Activated naive CD8-positive, alpha-beta T cell (primary cell): ENCODE measurements at regions not wholly inside any gene's neighbourhood (a gene's known extent, or its start where the extent isn't known, plus 50 kb on each side); places are given as distances from the start of the nearest gene placed in this dataset.

Experiments used
- H3K27ac Mint-ChIP-seq: one replicate; pipeline ENCODE4 v1.8.0; 2021; ENCODE audit warnings: mixed read lengths
- H3K27me3 Mint-ChIP-seq: one replicate; pipeline ENCODE4 v1.8.0; 2021; ENCODE audit warnings: mixed read lengths
- H3K36me3 Mint-ChIP-seq: one replicate; pipeline ENCODE4 v1.8.0; 2021; ENCODE audit warnings: mixed read lengths
- H3K4me1 Mint-ChIP-seq: one replicate; pipeline ENCODE4 v1.8.0; 2021; ENCODE audit warnings: low read depth, mixed read lengths
- H3K4me3 Mint-ChIP-seq: one replicate; pipeline ENCODE4 v1.8.0; 2021; ENCODE audit warnings: mild to moderate bottlenecking, mixed read lengths
- H3K9me3 Mint-ChIP-seq: one replicate; pipeline ENCODE4 v1.8.0; 2021; ENCODE audit warnings: low read depth, mixed read lengths

GRCh38 chr15:96504371-96504770 lies 173.9 kb downstream of the NR2F2 start:
- H3K27me3 Mint-ChIP-seq, result peaks cover 3% of the 10 kb centered on the region
- H3K9me3 Mint-ChIP-seq, result no peaks in the 10 kb centered on the region
- H3K27ac Mint-ChIP-seq, result no peak overlapping the region
- H3K4me1 Mint-ChIP-seq, result no peaks in the 10 kb centered on the region
- no peak overlapping the region for H3K4me3 Mint-ChIP-seq
- H3K36me3 Mint-ChIP-seq, result no peaks in the 10 kb centered on the region

GRCh38 chr15:96505014-96505413 lies 174.5 kb downstream of the NR2F2 start:
- Mint-ChIP-seq H3K9me3 (no peaks in the 10 kb centered on the region), H3K36me3 (no peaks in the 10 kb centered on the region), H3K27ac (no peak overlapping the region), H3K4me3 (no peak overlapping the region), H3K27me3 (peaks cover 1% of the 10 kb centered on the region), H3K4me1 (no peaks in the 10 kb centered on the region)

GRCh38 chr15:96514607-96515285 lies 184.2 kb downstream of the NR2F2 start:
- Mint-ChIP-seq H3K27ac (no peak overlapping the region), H3K4me3 (no peak overlapping the region), H3K9me3 (peaks cover 16% of the 10 kb centered on the region), H3K4me1 (no peaks in the 10 kb centered on the region), H3K27me3 (peaks cover 1% of the 10 kb centered on the region), H3K36me3 (no peaks in the 10 kb centered on the region)

- peaks cover 1% of the 10 kb centered on the region for H3K27me3 Mint-ChIP-seq
- no peak overlapping the region for H3K4me3 Mint-ChIP-seq
- no peaks in the 10 kb centered on the region for H3K4me1 Mint-ChIP-seq
- no peaks in the 10 kb centered on the region for H3K36me3 Mint-ChIP-seq
- peaks cover 16% of the 10 kb centered on the region for H3K9me3 Mint-ChIP-seq
- H3K27ac Mint-ChIP-seq, result no peak overlapping the region
These were observed 184.9 kb downstream of the NR2F2 start for GRCh38 chr15:96515371-96515770.

- Mint-ChIP-seq H3K4me1 (no peaks in the 10 kb centered on the region), H3K36me3 (no peaks in the 10 kb centered on the region), H3K4me3 (no peak overlapping the region), H3K27ac (no peak overlapping the region), H3K27me3 (peaks cover 2% of the 10 kb centered on the region), H3K9me3 (peaks cover 34% of the 10 kb centered on the region)
These were observed 190.9 kb downstream of the NR2F2 start for GRCh38 chr15:96521386-96521785.

GRCh38 chr15:96524676-96525417 lies 194.3 kb downstream of the NR2F2 start:
- Mint-ChIP-seq H3K4me3 (no peak overlapping the region), H3K4me1 (no peaks in the 10 kb centered on the region), H3K27ac (no peak overlapping the region), H3K36me3 (no peaks in the 10 kb centered on the region), H3K9me3 (peaks cover 18% of the 10 kb centered on the region), H3K27me3 (peaks cover 2% of the 10 kb centered on the region)

GRCh38 chr15:96535148-96535547 lies 204.6 kb downstream of the NR2F2 start:
- Mint-ChIP-seq H3K9me3 (no peaks in the 10 kb centered on the region), H3K4me1 (no peaks in the 10 kb centered on the region), H3K27me3 (peaks cover 2% of the 10 kb centered on the region), H3K27ac (no peak overlapping the region), H3K4me3 (no peak overlapping the region), H3K36me3 (no peaks in the 10 kb centered on the region)

GRCh38 chr15:96538491-96538890 lies 208.0 kb downstream of the NR2F2 start:
- Mint-ChIP-seq H3K27me3 (peaks cover 2% of the 10 kb centered on the region), H3K9me3 (no peaks in the 10 kb centered on the region), H3K27ac (no peak overlapping the region), H3K4me1 (no peaks in the 10 kb centered on the region), H3K4me3 (no peak overlapping the region), H3K36me3 (no peaks in the 10 kb centered on the region)

GRCh38 chr15:96540283-96540682 lies 209.8 kb downstream of the NR2F2 start:
- Mint-ChIP-seq H3K27ac (no peak overlapping the region), H3K4me1 (no peaks in the 10 kb centered on the region), H3K9me3 (no peaks in the 10 kb centered on the region), H3K27me3 (peaks cover 2% of the 10 kb centered on the region), H3K36me3 (no peaks in the 10 kb centered on the region), H3K4me3 (no peak overlapping the region)

GRCh38 chr15:96542130-96542770 lies 211.8 kb downstream of the NR2F2 start:
- Mint-ChIP-seq H3K4me3 (no peak overlapping the region), H3K9me3 (no peaks in the 10 kb centered on the region), H3K27ac (no peak overlapping the region), H3K36me3 (no peaks in the 10 kb centered on the region), H3K27me3 (no peaks in the 10 kb centered on the region), H3K4me1 (no peaks in the 10 kb centered on the region)

- H3K4me3 Mint-ChIP-seq, result no peak overlapping the region
These were observed 213.8 kb downstream of the NR2F2 start for GRCh38 chr15:96544162-96544756.

GRCh38 chr15:96549136-96549535 lies 218.6 kb downstream of the NR2F2 start:
- Mint-ChIP-seq H3K4me1 (no peaks in the 10 kb centered on the region), H3K4me3 (no peak overlapping the region), H3K9me3 (no peaks in the 10 kb centered on the region), H3K27me3 (peaks cover 3% of the 10 kb centered on the region), H3K27ac (no peak overlapping the region), H3K36me3 (no peaks in the 10 kb centered on the region)

More at GRCh38 chr15:96544162-96544756, 213.8 kb downstream of the NR2F2 start:
- Mint-ChIP-seq H3K27me3 (peaks cover 3% of the 10 kb centered on the region), H3K9me3 (no peaks in the 10 kb centered on the region), H3K4me1 (no peaks in the 10 kb centered on the region), H3K27ac (no peak overlapping the region), H3K36me3 (no peaks in the 10 kb centered on the region)

GRCh38 chr15:96551196-96551595 lies 220.7 kb downstream of the NR2F2 start:
- H3K27me3 Mint-ChIP-seq, result peaks cover 3% of the 10 kb centered on the region
- no peaks in the 10 kb centered on the region for H3K9me3 Mint-ChIP-seq
- no peaks in the 10 kb centered on the region for H3K4me1 Mint-ChIP-seq
- no peaks in the 10 kb centered on the region for H3K36me3 Mint-ChIP-seq
- H3K27ac Mint-ChIP-seq, result no peak overlapping the region
- H3K4me3 Mint-ChIP-seq, result no peak overlapping the region

GRCh38 chr15:96551722-96552121 lies 221.2 kb downstream of the NR2F2 start:
- Mint-ChIP-seq H3K4me3 (no peak overlapping the region), H3K36me3 (no peaks in the 10 kb centered on the region), H3K4me1 (no peaks in the 10 kb centered on the region), H3K27me3 (peaks cover 3% of the 10 kb centered on the region), H3K27ac (no peak overlapping the region), H3K9me3 (no peaks in the 10 kb centered on the region)

- Mint-ChIP-seq H3K36me3 (no peaks in the 10 kb centered on the region), H3K4me1 (no peaks in the 10 kb centered on the region), H3K4me3 (no peak overlapping the region), H3K27ac (no peak overlapping the region), H3K27me3 (peaks cover 3% of the 10 kb centered on the region), H3K9me3 (no peaks in the 10 kb centered on the region)
These were observed 222.5 kb downstream of the NR2F2 start for GRCh38 chr15:96553006-96553405.
